ENCODE measurements at regions not wholly inside any gene's neighbourhood (a gene's known extent, or its start where the extent isn't known, plus 50 kb on each side); places are given as distances from the start of the nearest gene placed in this dataset.

GRCh38 chr10:84900141-84900540 is 571.8 kb downstream of the CCSER2 start:
- H3K4me3 ChIP-seq: no peak overlapping the region
- ATAC-seq: no peak
- no peak overlapping the region for H3K27ac ChIP-seq

DNA sequence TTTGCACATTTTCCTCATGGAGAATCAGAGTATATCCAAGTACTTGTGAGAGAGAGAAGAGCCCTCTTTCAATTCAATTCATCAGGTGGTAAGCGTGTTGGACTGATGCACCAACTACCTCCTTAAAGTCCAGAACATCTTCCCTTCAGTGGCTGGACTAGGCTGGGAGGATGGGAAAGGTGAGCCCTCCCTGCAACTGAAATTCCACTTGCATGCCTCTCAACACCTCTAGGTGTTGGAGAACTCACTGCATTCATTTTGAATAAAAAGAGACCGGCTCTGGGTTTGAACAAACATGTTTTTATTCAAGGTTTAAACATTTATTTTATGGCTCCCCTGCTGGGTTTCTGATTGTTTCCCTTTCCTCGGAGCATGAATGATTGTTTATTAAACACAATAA is 573.5 kb downstream of the CCSER2 start:
- Histone ChIP-seq H3K4me1 (no peaks in the 10 kb centered on the region), H3K27ac (no peak overlapping the region), H3K9me3 (no peaks in the 10 kb centered on the region), H3K4me3 (no peak overlapping the region), H3K36me3 (no peaks in the 10 kb centered on the region), H3K27me3 (no peaks in the 10 kb centered on the region)
- ATAC-seq (no peak), DNase-seq (no peak)
- intact Hi-C loops (cut with DNase I): no loop called here
- TF ChIP-seq CTCF (IDR thresholded peaks at IDR 0.05): no peak

More at GRCh38 chr10:84900141-84900540, 571.8 kb downstream of the CCSER2 start:
- Histone ChIP-seq H3K4me1 (no peaks in the 10 kb centered on the region), H3K9me3 (no peaks in the 10 kb centered on the region), H3K27me3 (no peaks in the 10 kb centered on the region), H3K36me3 (no peaks in the 10 kb centered on the region)
- no peak for DNase-seq
- intact Hi-C loops (cut with DNase I): no loop called here
- no peak for TF ChIP-seq CTCF (IDR thresholded peaks at IDR 0.05)

DNA sequence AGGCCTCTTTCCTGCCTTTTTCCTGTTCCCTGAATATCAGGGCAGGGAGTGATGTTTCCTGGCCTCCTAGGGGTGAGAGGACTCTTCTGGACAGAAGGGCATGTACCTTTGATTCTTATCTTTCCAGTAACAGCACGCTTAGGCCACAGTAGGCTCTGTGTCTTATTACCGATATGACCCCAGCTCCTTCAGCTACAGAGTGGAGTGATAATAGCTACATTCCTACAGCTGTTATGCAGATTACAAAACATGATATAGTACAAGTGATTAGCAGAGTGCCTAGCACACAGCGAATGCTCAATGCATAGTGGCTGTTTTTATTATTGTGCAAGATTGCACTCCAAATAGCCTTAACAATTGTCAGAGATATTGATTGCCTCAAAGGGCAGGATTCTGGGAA is 574.2 kb downstream of the CCSER2 start:
- intact Hi-C loops (cut with DNase I): no loop called here
- H3K9me3 ChIP-seq: no peaks in the 10 kb centered on the region
- no peaks in the 10 kb centered on the region for H3K27me3 ChIP-seq
- DNase-seq (no peak), ATAC-seq (no peak)
- no peak overlapping the region for H3K4me3 ChIP-seq
- no peaks in the 10 kb centered on the region for H3K4me1 ChIP-seq
- H3K36me3 ChIP-seq: no peaks in the 10 kb centered on the region
- no peak overlapping the region for H3K27ac ChIP-seq
- no peak for TF ChIP-seq CTCF (IDR thresholded peaks at IDR 0.05)

DNA sequence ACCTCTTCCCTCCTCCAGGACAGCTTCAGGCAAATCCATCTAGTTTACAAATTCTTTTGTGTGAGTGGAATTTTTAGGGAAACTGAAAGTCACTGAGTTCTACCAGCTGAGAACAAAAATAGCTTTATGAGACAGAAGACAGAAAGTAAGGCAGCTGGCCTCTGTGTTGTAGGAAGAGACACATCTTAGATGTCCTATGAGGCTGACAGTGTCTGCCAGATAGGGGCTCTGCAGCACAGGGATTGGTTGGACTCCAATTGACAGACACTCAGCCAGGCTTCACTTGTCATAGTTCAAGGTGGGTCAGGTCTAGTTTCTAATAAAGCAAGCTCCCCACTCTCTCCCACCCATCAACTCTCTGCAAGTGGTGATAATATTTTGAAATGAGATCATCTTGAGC is 574.9 kb downstream of the CCSER2 start:
- Histone ChIP-seq H3K27me3 (no peaks in the 10 kb centered on the region), H3K4me1 (no peaks in the 10 kb centered on the region), H3K9me3 (no peaks in the 10 kb centered on the region), H3K27ac (no peak overlapping the region), H3K36me3 (no peaks in the 10 kb centered on the region), H3K4me3 (no peak overlapping the region)
- no peak for ATAC-seq
- no peak for DNase-seq
- TF ChIP-seq CTCF (IDR thresholded peaks at IDR 0.05): no peak
- intact Hi-C loops (cut with DNase I): no loop called here

- Histone ChIP-seq H3K4me1 (no peaks in the 10 kb centered on the region), H3K4me3 (no peak overlapping the region), H3K27ac (no peak overlapping the region), H3K36me3 (no peaks in the 10 kb centered on the region), H3K9me3 (no peaks in the 10 kb centered on the region), H3K27me3 (no peaks in the 10 kb centered on the region)
- ATAC-seq (no peak), DNase-seq (peak in 1 of 4 donors; percentile 3)
- no peak for TF ChIP-seq CTCF (IDR thresholded peaks at IDR 0.05)
- intact Hi-C loops (cut with DNase I): no loop called here
Observed at GRCh38 chr10:84907461-84908009, 579.1 kb downstream of the CCSER2 start.

Measured in left lung (tissue), 4 donors.